ENCODE measurements at regions not wholly inside any gene's neighbourhood (a gene's known extent, or its start where the extent isn't known, plus 50 kb on each side); places are given as distances from the start of the nearest gene placed in this dataset.

- TF ChIP-seq POLR2A (IDR thresholded peaks at IDR 0.05; ENCODE audit: low read length) (no peak), GATA1 (IDR thresholded peaks at IDR 0.05; ENCODE audit: low read depth, low read length) (no peak)
These were observed 149.9 kb upstream of the PHACTR1 start for GRCh38 chr6:12566618-12567123.
